ENCODE measurements at regions not wholly inside any gene's neighbourhood (a gene's known extent, or its start where the extent isn't known, plus 50 kb on each side); places are given as distances from the start of the nearest gene placed in this dataset.

DNA sequence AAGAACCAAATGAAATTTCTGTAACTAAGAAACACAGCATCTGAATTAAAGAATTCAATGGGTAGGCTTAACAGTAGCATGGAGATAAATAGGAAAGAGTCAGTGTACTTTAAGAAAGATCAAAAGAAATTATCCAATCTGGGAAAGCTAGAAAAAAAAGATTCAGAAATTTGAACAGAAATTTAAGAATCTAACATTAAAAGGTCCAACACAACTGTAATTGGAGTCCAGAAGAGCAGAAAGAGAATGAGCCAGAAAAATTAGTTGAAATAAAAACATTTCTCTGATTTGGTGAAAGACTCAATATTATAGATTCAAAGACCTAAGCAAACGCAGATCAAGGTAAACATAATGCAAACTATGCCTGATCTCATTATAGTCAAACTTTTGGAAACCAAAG lies 187.1 kb downstream of the C3orf38 start:
- WGBS, 5 donors, result 81 to 94% (median 85%) methylated on average over 1 of the region's 1 CpG

GRCh38 chr3:88343264-88343663 lies 193.5 kb downstream of the C3orf38 start:
- intact Hi-C loops (cut with DNase I; ENCODE audit: low total_unique reads), result no loop called here
- Histone ChIP-seq H3K4me3 (no peak overlapping the region), H3K27me3 (no peaks in the 10 kb centered on the region), H3K9me3 (peaks cover 0 to 5% (median 0%) of the 10 kb centered on the region in 4 donors), H3K36me3 (no peaks in the 10 kb centered on the region), H3K27ac (no peak overlapping the region), H3K4me1 (no peaks in the 10 kb centered on the region)
- WGBS, 5 donors, result 23 to 64% (median 43%) methylated on average over 2 of the region's 2 CpGs
- DNase-seq, result no peak
- no peak for TF ChIP-seq EP300 (IDR thresholded peaks at IDR 0.05)
- TF ChIP-seq POLR2A (IDR thresholded peaks at IDR 0.05), result no peak
- no peak for TF ChIP-seq POLR2AphosphoS5 (IDR thresholded peaks at IDR 0.05)
- TF ChIP-seq, protein P1, sequence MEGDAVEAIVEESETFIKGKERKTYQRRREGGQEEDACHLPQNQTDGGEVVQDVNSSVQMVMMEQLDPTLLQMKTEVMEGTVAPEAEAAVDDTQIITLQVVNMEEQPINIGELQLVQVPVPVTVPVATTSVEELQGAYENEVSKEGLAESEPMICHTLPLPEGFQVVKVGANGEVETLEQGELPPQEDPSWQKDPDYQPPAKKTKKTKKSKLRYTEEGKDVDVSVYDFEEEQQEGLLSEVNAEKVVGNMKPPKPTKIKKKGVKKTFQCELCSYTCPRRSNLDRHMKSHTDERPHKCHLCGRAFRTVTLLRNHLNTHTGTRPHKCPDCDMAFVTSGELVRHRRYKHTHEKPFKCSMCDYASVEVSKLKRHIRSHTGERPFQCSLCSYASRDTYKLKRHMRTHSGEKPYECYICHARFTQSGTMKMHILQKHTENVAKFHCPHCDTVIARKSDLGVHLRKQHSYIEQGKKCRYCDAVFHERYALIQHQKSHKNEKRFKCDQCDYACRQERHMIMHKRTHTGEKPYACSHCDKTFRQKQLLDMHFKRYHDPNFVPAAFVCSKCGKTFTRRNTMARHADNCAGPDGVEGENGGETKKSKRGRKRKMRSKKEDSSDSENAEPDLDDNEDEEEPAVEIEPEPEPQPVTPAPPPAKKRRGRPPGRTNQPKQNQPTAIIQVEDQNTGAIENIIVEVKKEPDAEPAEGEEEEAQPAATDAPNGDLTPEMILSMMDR (IDR thresholded peaks at IDR 0.05), result no peak

More for the DNA sequence above, 187.1 kb downstream of the C3orf38 start:
- Histone ChIP-seq H3K36me3 (no peaks in the 10 kb centered on the region), H3K4me1 (no peaks in the 10 kb centered on the region), H3K9me3 (peaks cover 0 to 21% (median 11%) of the 10 kb centered on the region in 4 donors), H3K4me3 (no peak overlapping the region), H3K27me3 (no peaks in the 10 kb centered on the region), H3K27ac (no peak overlapping the region)
- TF ChIP-seq, protein P1 (IDR thresholded peaks at IDR 0.05), result no peak
- TF ChIP-seq POLR2AphosphoS5 (IDR thresholded peaks at IDR 0.05) (no peak), POLR2A (IDR thresholded peaks at IDR 0.05) (no peak), EP300 (IDR thresholded peaks at IDR 0.05) (no peak)
- no peak for DNase-seq
- intact Hi-C loops (cut with DNase I; ENCODE audit: low total_unique reads), result no loop called here

- no peaks in the 10 kb centered on the region for H3K27me3 ChIP-seq
- H3K4me1 ChIP-seq, result no peaks in the 10 kb centered on the region
- no peak overlapping the region for H3K4me3 ChIP-seq
- no peak for DNase-seq
- intact Hi-C loops (cut with DNase I; ENCODE audit: low total_unique reads), result no loop called here
- TF ChIP-seq POLR2A (IDR thresholded peaks at IDR 0.05), result no peak
- TF ChIP-seq, protein P1 (IDR thresholded peaks at IDR 0.05), result no peak
- TF ChIP-seq POLR2AphosphoS5 (IDR thresholded peaks at IDR 0.05), result no peak
- no peak for TF ChIP-seq EP300 (IDR thresholded peaks at IDR 0.05)
- 60 to 75% (median 71%) methylated on average over 2 of the region's 2 CpGs for WGBS, 5 donors
- peaks cover 0 to 5% (median 0%) of the 10 kb centered on the region in 4 donors for H3K9me3 ChIP-seq
- no peak overlapping the region for H3K27ac ChIP-seq
- H3K36me3 ChIP-seq, result no peaks in the 10 kb centered on the region
Measured at GRCh38 chr3:88346643-88347042, 196.9 kb downstream of the C3orf38 start.

- no peaks in the 10 kb centered on the region for H3K4me1 ChIP-seq
- H3K36me3 ChIP-seq, result no peaks in the 10 kb centered on the region
- peaks cover 0 to 22% (median 11%) of the 10 kb centered on the region in 4 donors for H3K9me3 ChIP-seq
- no peak for DNase-seq
- H3K27me3 ChIP-seq, result no peaks in the 10 kb centered on the region
- H3K4me3 ChIP-seq, result no peak overlapping the region
- no peak overlapping the region for H3K27ac ChIP-seq
- intact Hi-C loops (cut with DNase I; ENCODE audit: low total_unique reads), result no loop called here
- TF ChIP-seq POLR2A (IDR thresholded peaks at IDR 0.05) (no peak), EP300 (IDR thresholded peaks at IDR 0.05) (no peak), POLR2AphosphoS5 (IDR thresholded peaks at IDR 0.05) (no peak)
- TF ChIP-seq, protein P1 (IDR thresholded peaks at IDR 0.05), result no peak
- WGBS, 5 donors, result 34 to 44% (median 38%) methylated on average over 3 of the region's 3 CpGs
Measured at GRCh38 chr3:88362428-88362827, 212.7 kb downstream of the C3orf38 start.

Measured in stomach (tissue), 8 donors.